Stomach (tissue), 4 donors: ENCODE measurements at regions not wholly inside any gene's neighbourhood (a gene's known extent, or its start where the extent isn't known, plus 50 kb on each side); places are given as distances from the start of the nearest gene placed in this dataset.

Source experiments
- POLR2A ChIP-seq, 4 donors: fragments of 450-650 bp; IDR thresholded peaks; one replicate each; pipeline ENCODE4 v1.6.1; 2016; ENCODE audit warnings: antibody characterized with exemption in 4 of 4, control low read depth in 2 of 4, mild to moderate bottlenecking in 1 of 4, moderate library complexity in 1 of 4
- TF ChIP-seq, protein P1 (sequence below), 7 experiments: fragments of 450-650 bp in 4 of 7; fragments of 200-600 bp in 3 of 7; sonication (generic) in 3 of 7; IDR thresholded peaks; one replicate each; pipeline ENCODE4 v1.5.1; 2016 to 2019; ENCODE audit warnings: antibody characterized with exemption in 7 of 7, control low read depth in 2 of 7, mild to moderate bottlenecking in 1 of 7

- TF ChIP-seq, protein P1, sequence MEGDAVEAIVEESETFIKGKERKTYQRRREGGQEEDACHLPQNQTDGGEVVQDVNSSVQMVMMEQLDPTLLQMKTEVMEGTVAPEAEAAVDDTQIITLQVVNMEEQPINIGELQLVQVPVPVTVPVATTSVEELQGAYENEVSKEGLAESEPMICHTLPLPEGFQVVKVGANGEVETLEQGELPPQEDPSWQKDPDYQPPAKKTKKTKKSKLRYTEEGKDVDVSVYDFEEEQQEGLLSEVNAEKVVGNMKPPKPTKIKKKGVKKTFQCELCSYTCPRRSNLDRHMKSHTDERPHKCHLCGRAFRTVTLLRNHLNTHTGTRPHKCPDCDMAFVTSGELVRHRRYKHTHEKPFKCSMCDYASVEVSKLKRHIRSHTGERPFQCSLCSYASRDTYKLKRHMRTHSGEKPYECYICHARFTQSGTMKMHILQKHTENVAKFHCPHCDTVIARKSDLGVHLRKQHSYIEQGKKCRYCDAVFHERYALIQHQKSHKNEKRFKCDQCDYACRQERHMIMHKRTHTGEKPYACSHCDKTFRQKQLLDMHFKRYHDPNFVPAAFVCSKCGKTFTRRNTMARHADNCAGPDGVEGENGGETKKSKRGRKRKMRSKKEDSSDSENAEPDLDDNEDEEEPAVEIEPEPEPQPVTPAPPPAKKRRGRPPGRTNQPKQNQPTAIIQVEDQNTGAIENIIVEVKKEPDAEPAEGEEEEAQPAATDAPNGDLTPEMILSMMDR (IDR thresholded peaks at IDR 0.05) = no peak
- no peak for TF ChIP-seq POLR2A (IDR thresholded peaks at IDR 0.05)
These were observed 170.7 kb upstream of the XIST start for GRCh38 chrX:74023203-74023602.
